ENCODE measurements at regions not wholly inside any gene's neighbourhood (a gene's known extent, or its start where the extent isn't known, plus 50 kb on each side); places are given as distances from the start of the nearest gene placed in this dataset.
A peak's percentile ranks its signal among the peaks of the same experiment; 100 is the strongest.

DNA sequence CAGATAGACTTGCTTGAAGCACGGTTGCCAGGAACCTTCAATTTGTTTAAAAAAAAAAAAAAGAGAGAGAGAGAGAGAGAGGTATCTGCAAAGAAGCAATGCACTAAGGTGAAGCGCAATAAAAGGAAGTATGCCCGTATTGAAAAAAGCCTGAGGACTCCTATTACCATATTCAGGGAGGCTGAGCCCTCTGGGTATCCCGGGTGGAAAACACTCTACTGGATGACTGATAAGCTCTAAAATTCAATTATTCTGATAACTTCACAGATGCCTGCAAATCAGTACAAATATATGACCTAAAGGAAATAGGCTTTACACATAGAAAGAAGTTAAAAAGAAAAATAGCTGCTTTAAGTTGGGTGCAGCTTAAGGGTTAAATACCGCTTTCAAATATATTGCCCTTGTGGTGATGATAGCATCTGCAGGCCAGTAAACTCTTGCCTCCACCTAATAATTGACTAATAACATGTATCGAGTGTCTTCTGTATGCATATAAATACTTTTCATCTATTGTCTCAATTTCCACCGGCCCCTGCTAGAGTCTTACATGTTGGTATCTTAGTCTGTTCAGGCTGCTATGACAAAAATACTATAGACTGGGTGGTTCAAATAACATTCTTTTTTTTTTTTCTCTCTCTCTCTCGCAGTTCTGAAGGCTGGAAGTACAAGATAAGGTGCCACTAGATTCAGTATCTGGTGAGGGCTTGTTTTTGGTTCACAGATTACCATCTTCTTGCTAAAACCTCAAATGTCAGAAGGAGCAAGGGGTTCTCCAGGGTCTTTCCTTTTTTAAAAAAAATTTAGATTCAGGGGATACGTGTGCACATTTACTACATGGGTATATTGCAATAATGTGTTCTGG lies 187.4 kb upstream of the JARID2 start:
- no peak for DNase-seq

DNA sequence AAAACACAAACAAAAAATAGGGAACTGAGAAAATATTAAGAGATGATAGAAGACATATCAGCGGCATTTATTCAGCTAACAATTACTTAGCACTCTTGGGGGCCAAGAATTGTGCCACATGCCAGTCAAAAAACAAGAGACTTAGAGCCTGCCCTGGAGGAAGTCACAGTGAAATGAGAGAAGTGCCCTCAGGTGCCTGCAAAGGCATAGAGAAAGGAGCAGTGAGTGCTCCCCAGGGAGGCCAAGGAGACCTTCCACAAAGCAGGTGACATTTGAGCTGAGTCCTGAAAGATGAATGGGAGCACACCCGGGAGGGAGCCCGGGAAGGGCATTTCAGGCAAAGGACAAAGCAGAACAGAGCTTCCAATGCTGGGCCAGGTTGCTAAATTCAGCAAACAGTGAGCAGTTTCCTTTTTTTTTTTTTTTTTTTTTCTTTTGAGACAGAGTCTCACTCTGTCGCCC lies 184.7 kb upstream of the JARID2 start:
- no peak for DNase-seq

DNA sequence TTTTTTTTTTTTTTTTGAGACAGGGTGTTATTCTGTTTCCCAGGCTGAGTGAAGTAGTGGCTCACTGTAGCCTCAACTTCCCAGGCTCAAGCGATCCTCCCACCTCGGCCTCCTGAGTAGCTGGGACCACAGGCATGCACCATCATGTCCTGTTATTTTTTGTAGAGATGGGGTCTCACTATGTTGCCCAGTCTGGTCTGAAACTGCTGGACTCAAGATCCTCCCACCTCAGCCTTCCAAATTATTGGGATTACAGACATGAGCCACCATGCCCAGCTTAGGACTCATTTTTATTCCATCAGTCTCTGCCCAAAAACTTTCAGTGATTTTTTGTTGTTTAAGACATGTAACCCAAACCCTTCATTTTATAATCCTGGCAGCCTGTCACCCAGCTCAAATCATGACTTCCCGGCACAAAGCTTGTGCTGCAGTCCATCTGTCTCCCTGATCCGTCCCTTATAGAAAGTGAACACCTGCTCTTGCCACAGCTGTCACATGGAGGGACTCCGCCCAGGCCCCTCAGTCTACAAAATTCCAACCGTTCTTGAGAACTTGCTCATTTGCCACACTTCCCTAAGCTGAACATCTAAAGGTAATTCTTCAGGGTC lies 183.9 kb upstream of the JARID2 start:
- no peak for DNase-seq

DNA sequence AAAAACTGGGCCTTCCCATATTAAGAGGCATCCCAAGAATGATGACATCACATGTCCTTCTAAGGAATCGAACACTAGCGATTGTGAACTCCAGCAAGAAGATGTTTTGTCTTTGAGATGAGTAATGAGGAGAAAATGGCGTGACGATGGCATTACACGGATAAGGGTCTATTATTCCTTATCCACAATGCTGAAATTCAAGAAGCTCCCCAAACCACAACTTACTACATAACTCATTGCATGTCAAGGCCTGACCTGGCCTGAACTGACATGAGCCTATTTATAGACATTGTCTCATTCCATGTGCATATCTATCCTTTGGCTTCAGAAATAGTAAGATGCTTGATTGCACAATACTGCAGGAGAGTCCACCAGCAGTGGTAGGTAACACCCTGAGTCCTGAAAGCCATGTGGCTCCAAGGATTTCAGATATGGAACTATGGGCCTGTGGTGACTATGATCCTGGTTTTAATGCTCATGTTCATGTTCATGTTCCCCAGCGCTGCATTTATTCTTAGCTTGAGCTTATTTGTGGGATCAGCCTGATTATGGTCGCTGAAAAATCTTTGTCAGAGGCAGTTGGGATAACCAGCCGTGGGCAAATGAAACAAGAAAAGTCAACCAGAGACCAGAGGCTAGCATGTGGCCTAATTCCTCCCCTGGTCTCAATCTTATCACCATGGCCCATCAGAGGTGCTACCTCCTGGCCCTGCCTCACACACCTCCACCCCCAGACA lies 183.2 kb upstream of the JARID2 start:
- DNase-seq: no peak

DNA sequence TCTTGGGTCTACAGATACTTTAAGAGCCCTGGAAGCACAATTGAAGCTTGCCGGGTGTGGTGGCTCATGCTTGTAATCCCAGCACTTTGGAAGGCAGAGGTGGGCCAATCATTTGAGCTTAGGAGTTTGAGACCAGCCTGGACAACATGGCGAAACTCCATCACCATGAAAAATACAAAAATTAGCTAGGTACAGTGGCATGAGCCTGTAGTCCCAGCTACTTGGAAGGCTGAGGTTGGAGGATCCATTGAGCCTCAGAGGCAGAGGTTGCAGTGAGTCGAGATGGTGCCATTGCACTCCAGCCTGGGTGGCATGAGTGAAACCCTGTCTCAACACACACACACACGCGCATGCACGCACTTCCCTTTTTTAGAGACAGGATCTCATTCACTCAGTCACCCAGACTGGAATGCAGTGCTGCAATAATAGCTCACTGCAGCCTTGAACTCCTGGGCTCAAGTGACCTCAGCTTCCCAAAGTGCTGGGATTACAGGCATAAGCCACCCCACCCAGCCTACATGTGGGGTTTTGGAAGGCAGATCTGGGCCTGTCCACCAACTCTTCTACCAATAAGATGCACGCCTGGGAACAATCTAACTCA lies 182.5 kb upstream of the JARID2 start:
- DNase-seq: no peak

DNA sequence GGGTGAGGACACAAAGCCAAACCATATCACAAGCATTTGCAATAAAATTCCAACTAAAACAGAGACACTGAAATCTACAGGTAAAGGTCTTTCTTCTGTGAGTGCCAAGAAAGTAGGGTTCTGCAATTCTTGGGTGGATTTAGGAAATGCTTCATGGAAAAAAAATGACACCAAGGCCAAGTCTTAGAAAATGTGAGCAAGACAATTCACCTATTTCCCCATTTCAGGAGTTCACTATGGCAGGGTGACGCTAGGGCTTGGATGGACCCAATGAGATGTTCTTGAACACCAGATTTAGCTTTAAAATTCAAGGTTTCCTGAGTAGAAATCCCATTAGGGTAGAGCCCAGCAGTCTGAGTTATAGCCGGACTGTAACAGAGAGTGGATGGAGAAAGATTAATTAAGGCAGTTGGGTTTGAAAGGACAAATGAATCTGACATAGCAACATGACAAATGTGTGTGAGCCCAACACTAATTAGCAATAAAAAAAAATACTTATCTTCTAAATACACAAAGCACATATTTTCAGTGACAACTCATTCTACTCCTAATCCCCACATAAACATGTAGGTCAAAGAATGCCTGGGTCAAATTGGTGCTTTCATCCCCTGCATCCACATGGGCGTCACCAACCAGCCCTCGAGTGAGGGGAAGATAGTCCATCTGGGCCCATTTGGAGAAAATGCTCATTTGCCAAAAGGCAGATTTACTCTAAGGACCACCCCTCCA lies 180.4 kb upstream of the JARID2 start:
- no peak for DNase-seq

DNA sequence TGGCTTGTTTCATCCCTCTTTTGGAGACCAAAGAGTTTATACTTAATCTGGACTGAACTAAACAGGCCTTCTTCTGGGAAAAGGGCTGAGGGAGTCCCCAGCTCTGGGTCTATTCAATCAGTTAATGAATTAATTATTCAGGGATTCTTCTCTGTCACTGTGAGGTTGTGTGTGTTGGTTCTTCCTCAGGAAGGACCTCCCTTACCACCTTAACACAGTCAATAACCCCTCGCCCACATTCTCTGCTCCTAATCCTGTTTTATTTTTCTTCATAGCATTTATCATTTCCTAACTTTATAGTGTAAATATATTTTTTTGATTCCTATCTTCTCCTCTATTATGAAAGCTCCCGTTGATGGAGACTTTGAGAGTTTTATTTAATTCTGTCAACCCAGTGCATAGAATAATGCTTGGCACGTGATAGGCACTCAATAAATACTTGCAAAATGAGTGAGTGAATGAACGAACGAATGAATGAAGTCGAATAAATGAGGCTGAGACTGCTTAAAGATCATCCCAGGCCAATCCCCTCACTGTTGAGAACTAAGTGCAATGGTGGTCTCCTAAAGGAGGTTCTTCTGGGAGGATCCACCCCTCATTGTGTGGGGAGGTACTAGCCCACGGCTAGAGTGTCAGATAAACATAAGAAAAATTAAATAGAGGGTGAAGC lies 179.6 kb upstream of the JARID2 start:
- DNase-seq: no peak

DNA sequence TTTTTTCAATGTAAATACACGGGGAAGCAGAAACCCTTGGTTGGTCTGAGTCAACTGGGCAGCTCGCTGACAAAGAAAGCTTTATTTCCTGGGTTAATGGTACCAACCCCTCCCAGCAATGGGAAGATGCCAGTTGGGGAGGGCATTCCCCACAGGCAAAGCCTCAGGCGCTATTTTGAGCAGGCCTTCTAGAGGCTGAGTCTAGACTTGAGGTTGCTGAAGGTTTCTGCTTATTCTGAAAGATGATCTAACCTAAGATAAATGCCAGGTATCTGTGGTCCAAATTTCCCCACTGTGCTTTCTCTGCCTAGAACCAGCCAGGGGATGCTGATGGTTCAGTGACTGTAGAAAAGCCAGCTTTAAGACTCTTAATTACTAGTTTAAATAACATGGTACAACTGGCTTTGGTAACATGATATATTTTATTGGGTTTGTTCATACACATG lies 172.5 kb upstream of the JARID2 start:
- DNase-seq: peak; percentile 53

DNA sequence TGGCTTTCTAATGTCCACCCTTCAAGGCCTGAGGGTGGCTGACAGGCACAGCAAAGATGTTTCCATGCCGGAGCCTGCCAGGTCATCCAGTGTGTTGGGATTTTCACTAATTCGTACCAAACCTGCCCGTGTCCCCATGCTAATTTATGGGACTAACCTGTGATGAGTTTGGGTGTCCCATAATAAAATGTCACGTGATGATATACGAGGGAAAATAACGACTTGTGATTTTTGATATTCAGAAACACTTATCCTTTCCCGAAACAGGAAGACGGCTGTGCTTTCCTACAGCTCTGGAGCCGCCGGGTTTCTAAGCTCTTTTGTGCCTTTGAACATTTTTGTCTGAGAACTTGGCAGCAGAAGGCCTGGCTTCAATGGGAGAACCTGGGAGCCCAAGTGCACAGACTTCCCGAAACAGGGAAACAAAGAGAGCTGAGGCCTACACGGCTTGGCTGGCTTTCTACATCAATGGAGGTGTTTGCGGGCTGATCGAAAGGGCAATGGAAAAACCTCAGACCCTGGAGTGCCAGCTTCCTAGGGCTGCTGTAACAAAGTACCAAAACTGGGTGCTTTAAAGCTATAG lies 171.9 kb upstream of the JARID2 start:
- no peak for DNase-seq

DNA sequence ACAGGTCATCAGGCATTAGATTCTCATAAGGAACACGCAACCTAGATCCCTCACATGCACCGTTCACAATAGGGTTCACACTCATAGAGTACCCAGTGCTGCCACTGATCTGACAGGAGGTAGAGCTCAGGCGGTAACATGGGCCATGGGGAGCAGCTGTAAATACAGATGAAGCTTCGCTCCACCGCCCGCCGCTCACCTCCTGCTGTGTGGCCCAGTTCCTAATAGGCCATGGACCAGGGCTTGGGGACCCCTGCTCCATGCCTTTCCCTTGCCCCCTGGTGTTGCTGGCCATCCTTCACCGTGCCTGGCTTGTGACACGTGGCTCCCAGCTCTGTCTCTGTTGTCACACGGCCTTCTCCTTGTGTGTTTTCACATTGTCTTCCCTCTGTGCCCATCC lies 171.1 kb upstream of the JARID2 start:
- DNase-seq: no peak

DNA sequence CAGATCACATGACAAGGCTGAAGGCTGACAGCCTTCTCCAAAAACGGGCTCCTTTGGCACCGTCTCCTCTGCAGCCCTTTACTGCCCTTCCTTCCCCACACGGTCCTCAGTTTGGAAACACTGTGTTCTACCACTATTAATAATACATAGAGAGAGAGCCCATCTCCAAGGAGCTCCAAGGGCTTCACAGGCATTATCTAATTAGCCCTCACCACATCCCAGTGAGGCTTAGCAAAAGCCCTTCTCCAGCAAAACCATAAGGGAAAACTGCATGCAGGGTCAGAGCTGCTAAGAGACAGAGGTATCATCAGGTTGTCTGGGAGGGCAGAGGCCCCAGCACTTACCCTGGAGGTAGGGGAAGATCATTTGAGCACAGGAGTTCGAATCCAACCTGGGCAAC lies 169.3 kb upstream of the JARID2 start:
- DNase-seq: no peak

DNA sequence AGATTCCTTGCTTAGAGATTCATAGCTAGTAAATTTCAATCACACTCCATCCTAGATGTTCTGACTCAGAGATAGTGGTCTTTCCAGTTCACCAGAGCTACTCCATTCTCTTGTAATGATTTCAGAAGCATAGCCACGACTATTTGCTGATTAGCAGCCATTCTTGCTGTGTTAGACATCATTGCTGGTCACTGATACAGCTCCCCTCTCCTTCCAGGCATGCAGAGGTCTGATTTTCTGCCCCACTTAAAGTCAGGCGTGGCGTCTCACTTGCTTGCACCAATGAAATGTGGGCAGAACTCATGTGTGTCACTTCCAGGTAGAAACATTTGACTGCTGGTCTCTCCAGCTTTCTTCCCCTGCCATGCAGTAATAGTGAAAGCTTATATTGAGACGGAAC lies 168.9 kb upstream of the JARID2 start:
- peak; percentile 41 for DNase-seq

DNA sequence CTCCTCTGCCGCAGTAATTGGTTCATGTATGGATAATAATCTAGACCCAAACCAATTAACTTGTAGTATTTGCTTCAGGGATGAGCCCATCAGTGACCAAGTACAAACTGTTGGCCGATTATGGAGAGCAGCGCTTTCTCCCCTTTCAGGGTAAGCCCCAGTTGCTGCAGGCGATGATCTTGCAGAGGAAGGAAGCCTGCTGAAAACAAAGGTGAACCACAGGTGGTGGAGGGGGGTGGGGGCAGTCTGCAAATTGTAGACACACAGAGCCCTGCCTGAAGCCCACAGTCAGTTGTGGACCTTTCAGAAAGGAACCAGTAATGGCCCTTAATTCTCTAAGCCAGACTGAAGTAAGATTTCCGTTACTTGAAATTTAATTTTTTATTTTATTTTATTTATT lies 167.9 kb upstream of the JARID2 start:
- DNase-seq: no peak

DNA sequence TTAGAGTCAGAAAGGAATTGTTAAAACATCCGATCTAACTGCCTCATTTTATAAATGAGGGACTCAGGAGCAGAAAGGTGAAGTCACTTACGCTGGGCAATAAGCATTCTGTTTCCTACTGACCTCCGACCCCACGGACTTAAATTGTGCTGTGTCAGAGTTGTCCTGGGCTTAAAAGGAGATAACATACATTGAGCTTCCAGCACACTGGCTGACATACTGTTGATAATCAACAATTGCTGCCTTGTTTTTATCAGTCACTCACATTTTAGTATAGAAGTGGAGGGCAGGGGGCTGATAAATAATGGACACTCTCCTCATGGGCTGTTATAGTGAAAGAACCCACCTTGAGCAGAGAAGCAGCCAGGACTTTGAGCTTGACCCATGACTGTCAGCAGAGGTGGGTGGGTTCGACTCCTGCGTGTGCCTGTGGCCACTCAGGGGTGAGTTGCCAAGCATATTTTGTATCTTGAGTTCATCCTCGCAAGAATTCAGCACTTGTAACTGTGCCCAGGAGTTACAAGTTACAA lies 166.5 kb upstream of the JARID2 start:
- DNase-seq: no peak

DNA sequence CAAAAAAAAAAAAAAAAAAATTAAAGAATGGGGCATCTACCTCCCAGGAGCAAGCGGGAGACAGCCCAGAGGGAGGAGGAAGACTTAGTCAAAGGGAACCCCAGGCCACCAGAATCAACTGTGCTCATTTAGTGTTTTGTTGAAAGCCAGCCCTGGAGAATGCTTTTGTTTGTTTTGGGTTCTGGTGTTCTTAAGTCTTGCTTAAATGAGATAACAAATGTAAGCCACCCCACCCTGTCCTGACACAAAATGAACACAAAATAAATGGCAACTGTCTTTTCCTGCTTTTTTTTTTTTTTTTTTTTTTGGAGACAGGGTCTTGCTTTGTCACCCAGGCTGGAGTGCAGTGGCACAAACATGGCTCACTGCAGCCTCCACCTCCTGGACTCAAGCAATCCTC lies 165.0 kb upstream of the JARID2 start:
- DNase-seq: no peak

DNA sequence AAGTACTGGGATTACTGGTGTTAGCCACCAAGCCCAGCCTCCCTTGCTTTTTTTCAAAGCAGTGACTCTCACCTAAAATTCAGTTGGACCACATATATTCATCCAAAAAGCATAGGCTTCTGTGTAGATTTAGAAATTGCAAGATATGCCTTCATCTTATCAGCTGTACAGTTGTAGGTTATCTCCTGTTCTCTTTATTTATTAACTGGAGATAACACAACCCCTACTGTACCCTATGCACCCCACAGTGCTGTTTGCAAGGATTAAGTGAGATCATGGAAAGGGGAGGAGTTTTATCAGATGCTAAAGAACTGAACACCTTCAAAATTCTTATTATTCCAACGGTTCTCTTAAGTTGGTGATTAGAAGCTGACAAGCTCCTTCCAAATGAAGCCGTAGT lies 164.4 kb upstream of the JARID2 start:
- DNase-seq: no peak

DNA sequence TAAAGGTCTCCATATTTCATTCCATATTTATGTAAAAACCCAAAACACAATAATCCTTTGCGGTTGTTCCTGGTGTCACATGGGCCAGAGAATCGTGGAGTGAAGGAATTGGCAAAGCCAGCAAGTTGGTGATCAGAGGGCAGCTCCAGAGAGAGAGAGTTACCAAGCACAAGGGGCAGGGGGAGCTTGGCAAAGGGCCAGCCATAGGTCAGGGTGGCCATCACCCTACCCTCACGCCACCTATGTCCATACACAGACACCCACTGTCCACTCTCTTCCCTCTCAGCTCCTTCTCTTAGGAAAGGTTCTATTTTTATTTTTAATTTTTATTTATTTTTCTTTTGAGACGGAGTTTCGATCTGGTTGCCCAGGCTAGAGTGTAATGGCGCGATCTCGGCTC lies 163.2 kb upstream of the JARID2 start:
- DNase-seq: no peak

DNA sequence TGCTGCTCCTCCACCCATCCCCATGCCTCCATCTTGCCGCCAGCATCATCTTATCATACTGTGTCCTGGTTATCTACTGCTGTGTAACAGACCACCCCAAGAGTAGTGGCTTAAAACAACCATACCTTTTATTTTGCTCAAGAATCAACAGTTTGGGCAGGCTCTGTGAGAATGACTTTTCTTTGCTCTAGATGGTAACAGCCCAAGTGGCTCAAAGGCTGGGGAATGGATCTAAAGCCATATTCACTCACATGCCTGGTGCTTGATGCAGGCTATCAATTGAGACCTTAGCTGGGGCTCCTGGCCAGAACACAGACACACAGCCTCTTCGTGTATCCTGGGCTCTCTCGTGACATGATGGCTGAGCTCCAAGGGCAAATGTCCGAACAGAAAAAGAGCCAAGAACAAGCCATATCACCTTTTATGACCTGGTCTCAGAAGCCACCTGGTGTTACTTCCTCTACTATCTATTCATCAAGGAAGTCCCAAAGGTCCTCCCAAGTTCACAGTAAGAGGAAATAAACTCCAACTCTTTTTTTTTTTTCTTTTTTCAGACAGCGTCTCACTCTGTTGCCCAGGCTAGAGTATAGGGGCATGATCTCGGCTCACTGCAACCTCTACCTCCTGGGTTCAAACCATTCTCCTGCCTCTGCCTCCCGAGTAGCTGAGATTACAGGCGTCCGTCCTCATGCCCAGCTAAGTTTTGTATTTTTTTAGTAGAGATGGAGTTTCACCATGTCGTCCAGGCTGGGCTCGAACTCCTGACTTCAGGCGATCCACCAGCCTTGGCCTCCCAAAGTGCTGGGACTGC lies 159.3 kb upstream of the JARID2 start:
- DNase-seq: no peak

DNA sequence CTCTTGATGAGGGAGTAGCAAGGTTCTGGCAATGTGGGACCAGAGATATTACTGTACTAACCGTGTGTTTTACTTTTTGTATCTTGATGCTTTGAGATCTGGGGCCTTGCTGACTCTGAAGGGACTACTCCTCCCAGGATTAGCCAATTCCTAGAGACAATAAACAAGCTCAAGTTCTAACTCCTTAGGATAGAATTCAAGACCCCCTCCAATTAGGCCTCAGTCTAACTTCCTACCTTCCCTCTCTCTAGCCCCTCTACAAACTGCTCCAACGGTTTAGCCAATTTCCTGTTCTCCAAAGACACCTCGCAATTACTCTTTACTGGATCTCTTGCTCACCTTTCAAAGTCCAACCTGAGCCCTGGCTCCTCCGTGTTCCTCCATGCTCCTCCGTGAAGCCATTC lies 158.7 kb upstream of the JARID2 start:
- no peak for DNase-seq

DNA sequence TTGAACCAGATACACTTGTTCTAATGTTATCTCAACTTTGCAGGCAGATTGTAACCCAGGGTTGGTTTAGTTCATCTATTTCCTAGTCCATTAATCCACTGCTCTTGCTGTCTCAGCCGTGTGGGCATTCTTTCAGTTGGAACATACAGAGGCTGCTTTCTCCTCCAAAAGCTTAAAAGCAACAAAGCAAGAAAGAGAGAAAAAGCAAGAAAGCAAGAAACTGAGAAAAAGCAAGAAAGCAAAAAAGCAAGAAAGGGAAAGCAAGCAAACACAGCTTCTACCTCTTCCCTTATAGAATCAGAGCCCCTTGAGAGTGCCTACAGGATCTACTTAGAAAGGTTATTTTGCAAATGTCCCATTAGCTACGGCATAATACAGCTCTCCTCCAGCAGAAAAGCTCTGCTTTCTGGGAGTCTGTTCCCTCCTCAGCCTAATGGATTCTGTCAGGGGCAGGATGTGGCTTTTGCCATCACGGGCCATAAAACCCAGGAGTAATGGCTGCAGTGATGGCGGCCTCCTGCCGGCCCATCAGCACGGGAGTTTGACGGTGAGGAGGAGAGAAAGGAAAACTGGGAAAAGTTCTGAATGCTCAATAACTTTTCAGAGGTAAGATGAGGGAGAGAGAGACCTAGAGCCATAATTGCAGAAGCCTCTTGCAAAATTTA lies 156.8 kb upstream of the JARID2 start:
- no peak for DNase-seq
